Endothelial cell of hepatic sinusoid (primary cell): ENCODE measurements at regions not wholly inside any gene's neighbourhood (a gene's known extent, or its start where the extent isn't known, plus 50 kb on each side); places are given as distances from the start of the nearest gene placed in this dataset.
"Not testable (repeated sequence)": the region's sequence is repeated elsewhere in the genome, so short reads cannot be mapped to it uniquely, and the experiment has no call there.

Source experiments
- in situ Hi-C: cut with HindIII; loops from 2 replicates; pipeline ENCODE4 v1.10.0; 2017; ENCODE audit warnings: low sequenced_read_pairs

DNA sequence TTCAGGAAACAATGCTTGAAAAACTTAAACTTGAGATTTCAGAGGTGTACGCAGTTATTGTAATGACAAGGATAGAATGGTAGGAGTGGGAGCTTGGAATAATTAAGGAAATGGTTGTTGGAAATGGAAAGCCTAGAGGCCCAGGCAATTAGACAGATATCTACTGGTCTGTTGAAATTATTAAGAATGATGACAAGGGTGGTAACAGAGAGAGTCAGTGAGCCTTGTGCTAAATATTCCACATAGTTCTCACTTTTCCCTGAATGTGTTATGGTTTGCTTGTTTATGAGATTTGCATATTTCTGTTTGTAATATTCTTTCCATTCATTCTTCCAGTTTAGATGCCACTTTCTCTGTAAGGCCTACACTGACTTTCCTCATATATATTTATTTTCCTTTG is 66.0 kb upstream of the ATP2B1 start:
- in situ Hi-C loops = no loop called here

DNA sequence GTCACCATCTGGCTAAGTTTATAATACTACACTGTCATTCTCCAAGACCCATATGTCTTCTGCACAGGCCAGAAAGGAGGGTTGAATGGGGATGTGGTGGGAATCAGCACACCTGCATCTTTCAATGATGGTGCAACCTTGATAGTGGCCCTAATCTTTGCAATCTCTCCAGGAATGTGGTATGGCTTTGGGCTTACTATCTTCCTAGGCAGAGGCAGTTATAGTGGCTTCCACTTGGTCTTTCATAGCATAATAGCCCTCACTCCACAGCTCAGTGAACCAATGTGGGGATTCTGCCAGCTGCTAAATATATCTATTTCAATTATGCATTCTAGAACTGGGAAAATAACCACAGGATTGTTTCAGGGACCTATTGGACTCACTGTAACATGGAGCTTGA is 61.8 kb upstream of the ATP2B1 start:
- in situ Hi-C loops = no loop called here

DNA sequence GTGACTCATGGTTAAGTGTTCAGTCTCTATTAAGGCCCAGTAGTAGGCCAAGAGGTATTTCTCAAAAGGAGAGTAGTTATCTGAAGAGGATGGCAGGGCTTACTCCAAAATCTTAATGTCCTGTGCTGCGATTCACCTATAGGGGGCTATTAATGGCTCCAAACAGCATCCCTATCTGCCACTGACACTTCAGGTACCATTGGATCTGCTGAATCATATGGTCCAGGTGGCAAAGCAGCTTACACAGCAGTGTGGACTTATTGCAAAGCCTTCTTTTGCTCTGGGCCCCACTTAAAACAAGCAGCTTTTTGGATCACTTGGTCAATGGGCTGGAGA is 60.8 kb upstream of the ATP2B1 start:
- in situ Hi-C loops = no loop called here

DNA sequence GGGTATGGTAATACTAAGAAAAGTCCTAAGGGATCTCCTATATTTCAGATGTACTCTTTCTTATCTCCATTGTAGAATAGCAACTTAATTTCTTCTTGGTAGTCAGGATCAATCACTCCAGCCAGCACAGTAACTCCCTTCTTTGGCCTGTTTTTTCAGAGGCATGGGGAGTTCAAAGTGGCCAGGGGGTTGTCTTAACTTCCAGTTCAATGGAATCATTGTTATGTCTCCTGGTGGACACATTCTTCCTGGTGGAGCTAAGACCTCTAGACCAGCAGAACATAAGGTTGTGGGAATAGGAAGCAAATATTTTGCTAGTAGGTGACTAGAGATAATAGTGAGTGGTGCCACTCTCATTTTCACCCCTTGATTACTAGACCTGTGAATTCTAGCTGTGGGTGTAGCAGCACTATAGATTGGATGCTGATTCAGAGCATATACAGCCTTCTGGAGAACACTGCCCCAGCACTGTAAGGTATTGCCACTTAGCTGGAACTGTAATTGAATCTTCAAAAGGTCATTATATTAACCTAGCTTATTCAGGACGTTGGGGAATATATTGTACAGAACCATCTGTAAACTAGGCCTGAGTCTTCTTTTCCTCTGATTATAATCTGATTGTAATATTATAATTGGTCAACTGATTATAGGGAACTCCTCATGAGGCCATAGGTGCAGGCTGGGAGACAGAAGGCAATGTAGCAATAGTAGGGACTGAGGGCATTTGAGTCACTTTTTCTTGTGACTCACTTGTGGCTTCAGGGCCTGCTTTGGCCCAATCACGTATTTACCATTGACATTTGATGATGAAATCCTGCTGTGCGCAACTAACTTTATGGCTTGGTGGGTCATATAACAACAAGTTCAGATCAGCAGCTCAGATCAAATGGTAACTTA is 60.2 kb upstream of the ATP2B1 start:
- in situ Hi-C loops = no loop called here

DNA sequence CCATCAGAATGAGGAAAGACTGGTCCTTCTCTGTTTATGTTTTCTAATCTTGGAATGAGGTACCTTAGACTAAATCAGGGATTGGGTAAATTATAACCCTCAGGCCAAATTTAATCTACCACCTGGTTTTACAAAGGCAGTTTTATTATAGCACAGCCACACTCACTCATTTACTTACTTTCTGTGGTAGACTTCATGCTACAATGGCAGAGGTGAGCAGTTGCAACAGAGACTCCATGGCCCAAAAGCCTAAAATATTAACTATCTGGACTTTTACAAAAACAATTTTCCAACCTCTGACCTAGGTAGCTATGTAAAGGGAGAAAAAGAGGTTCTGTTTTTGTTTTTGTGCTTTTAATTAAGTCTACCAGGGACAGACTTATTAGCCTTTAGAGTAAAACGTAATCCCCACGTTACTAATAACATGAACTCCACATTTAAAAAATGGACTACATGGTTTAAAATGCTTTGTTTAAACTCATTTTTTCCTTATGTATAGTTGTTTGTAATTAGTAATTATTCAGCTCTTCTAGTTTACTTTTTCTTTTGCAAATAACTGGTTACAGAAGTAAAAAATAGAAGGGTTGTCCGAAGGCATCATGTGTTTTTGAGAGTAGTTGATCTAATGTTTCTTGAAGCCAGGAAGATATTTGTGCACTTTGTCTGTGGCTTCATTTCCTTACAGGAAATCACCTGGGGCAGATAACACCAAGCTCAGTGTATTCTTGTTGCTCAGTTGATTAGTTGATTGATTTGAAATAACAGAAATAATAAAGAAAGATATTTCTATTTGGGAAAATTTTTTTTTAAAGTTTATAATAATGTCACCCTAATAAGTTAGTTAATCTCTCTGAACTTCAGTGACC is 57.6 kb upstream of the ATP2B1 start:
- in situ Hi-C loops = no loop called here

DNA sequence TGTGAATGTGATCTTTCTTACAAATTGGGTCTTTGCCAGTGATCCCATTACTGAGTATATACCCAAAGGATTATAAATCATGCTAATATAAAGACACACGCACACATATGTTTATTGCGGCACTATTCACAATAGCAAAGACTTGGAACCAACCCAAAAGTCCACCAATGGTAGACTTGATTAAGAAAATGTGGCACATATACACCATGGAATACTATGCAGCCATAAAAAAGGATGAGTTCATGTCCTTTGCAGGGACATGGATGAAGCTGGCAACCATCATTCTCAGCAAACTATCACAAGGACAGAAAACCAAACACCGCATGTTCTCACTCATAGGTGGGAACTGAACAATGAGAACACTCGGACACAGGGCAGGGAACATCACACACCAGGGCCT is 55.5 kb upstream of the ATP2B1 start:
- in situ Hi-C loops = not testable (repeated sequence)

DNA sequence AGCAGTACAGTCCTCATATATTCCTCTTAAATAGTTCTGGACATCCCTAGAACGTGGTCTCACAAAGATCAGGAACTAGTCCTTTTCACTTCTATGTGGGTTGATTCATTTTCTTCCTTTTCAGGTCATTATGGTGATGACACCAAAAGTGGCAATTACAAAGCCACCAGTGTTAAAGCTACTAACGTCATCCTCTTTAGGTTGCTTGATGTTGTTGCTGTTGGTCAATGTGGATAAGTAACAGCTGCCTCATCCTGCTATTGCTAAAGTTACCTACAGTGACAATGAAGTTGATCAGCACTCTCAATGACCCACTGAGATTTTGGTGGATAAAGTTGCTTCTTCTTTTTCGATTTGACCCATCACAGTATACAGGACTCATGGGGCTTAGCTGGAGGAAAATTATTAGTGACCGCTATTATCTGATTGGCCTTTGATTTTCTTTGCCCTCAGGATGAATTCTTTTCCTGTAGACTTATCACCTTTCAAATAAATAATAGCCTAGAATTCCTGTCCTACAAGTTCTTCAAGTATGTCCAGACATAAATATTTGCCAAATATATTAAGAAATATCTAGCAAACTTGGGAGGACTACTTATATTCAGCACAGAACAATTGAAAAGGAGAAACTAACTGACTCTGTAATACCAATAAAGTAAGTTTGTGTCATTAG is 54.0 kb upstream of the ATP2B1 start:
- in situ Hi-C loops = no loop called here

DNA sequence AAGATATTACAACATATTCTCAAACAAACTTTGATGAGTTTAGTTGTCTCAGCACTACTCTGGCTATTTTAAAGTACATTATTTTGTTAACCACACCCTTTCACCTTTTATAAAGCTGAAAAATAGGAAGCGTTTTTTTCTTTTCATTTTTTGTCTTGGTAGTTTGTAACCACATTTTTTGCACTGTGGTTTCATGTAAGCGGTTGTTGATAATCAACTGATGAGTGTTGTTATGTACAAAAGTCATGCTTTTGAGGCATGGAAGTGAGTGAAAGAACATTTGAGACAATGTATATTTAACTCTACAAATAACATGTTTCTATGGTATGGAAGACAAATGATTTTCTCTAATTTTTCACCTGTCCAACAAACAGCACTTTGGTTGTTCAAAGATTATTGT is 52.1 kb upstream of the ATP2B1 start:
- in situ Hi-C loops = no loop called here
